ENCODE measurements at regions not wholly inside any gene's neighbourhood (a gene's known extent, or its start where the extent isn't known, plus 50 kb on each side); places are given as distances from the start of the nearest gene placed in this dataset.

DNA sequence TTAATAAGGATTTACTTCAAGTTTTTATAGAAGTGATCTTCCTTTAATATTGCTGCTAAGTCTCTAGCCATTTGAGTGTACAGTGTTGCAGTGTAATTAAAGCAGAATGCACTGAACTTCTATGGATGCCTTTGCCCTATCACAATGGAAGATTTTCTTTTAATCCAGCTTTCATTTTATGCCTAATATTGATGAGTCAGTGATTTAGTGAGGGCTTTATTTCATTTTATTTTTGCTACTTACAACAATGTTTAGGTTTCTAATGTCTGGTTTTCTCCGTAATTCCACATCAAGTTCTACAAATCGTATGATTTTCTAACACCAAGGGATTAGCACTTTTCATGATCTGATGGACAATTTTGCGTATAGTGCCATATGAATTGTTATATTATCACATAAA is 504.1 kb downstream of the PCDH11X start:
- no peak overlapping the region for H3K4me2 ChIP-seq (ENCODE audit: insufficient read depth in 1 of 2, low read depth in 2 of 2, low read length in 2 of 2)
- H3K14ac ChIP-seq (ENCODE audit: insufficient read length) = no peak overlapping the region
- no peak overlapping the region for H3K18ac ChIP-seq (ENCODE audit: extremely low read depth, low read length)
- no peak overlapping the region for H2AFZ ChIP-seq (ENCODE audit: low read length)
- H3K23me2 ChIP-seq (ENCODE audit: low read depth, low read length) = no peaks in the 10 kb centered on the region
- H3K79me2 ChIP-seq (ENCODE audit: control insufficient read depth in 1 of 2, insufficient read depth in 2 of 2, low read length in 2 of 2) = no peaks in the 10 kb centered on the region
- H2BK5ac ChIP-seq (ENCODE audit: low read depth, low read length) = no peak overlapping the region
- no peak overlapping the region for H2BK120ac ChIP-seq (replicated peaks; ENCODE audit: low read depth, low read length)
- H4K20me1 ChIP-seq (replicated peaks in 1 of 2; ENCODE audit: control insufficient read depth in 1 of 2, insufficient read depth in 2 of 2, low read length in 2 of 2) = no peaks in the 10 kb centered on the region
- no peaks in the 10 kb centered on the region for H3K27me3 ChIP-seq (replicated peaks in 1 of 4; ENCODE audit: control insufficient read depth in 3 of 4, extremely low read depth in 1 of 4, insufficient read depth in 3 of 4, low read length in 3 of 4)
- CTCF ChIA-PET (ENCODE audit: partially characterized antibody) = no interaction called here
- no peak overlapping the region for H3K27ac ChIP-seq (ENCODE audit: low read depth, low read length)
- no peak overlapping the region for H3K4ac ChIP-seq (replicated peaks; ENCODE audit: insufficient read length, low read depth, low read length)
- 91% methylated on average over 3 of the region's 3 CpGs; no CpG with 5 or more reads in 1 of the 2 experiments for WGBS, 2 experiments (ENCODE audit: extremely low coverage in 1 of 2, insufficient coverage in 1 of 2, insufficient read length in 1 of 2, insufficient replicate concordance in 2 of 2, low coverage in 1 of 2, low lambda C conversion rate in 2 of 2, missing lambda C conversion rate in 1 of 2)
- no peak overlapping the region for H3K4me3 ChIP-seq (ENCODE audit: extremely low read depth in 1 of 4, insufficient read depth in 2 of 4, low read depth in 3 of 4, low read length in 4 of 4)
- no peak overlapping the region for H2BK20ac ChIP-seq (ENCODE audit: low read length)
- FAIRE-seq (no peak), DNase-seq (ENCODE audit: low read depth in 1 of 2, low spot score in 2 of 2) (no peak)
- no peak overlapping the region for H3K56ac ChIP-seq (replicated peaks; ENCODE audit: insufficient read length, low read depth, low read length)
- no peak overlapping the region for H2BK12ac ChIP-seq (ENCODE audit: low read depth, low read length)
- no peaks in the 10 kb centered on the region for H3K79me1 ChIP-seq (ENCODE audit: low read depth, low read length)
- H3K36me3 ChIP-seq (ENCODE audit: control insufficient read depth in 2 of 4, insufficient read depth in 4 of 4, low read length in 3 of 4) = no peaks in the 10 kb centered on the region
- POLR2A ChIA-PET (ENCODE audit: partially characterized antibody) = no interaction called here
- H4K91ac ChIP-seq (replicated peaks; ENCODE audit: insufficient read length, low read length) = no peak overlapping the region
- H3K9me3 ChIP-seq (ENCODE audit: insufficient read depth in 2 of 2, low read depth in 1 of 2, low read length in 1 of 2) = 0 out of 4 replicates have a peak, but pooled peaks cover 0 to 3% of the 10 kb centered on the region in 2 experiments
- no peak overlapping the region for H4K5ac ChIP-seq (ENCODE audit: insufficient read length, low read depth, low read length)
- no peak overlapping the region for H3K9ac ChIP-seq (replicated peaks in 1 of 4; ENCODE audit: extremely low read depth in 1 of 4, low read depth in 3 of 4, low read length in 3 of 4)
- no peak overlapping the region for H2BK15ac ChIP-seq (ENCODE audit: low read length)
- H4K8ac ChIP-seq (ENCODE audit: extremely low read depth, insufficient read depth, low read length) = no peak overlapping the region
- H2AK5ac ChIP-seq (ENCODE audit: low read depth, low read length) = no peak overlapping the region
- no peak overlapping the region for H3K23ac ChIP-seq (ENCODE audit: insufficient read length)
- no peaks in the 10 kb centered on the region for H3K4me1 ChIP-seq (replicated peaks in 1 of 4; ENCODE audit: control insufficient read depth in 3 of 4, insufficient read depth in 4 of 4, low read length in 3 of 4)
- TF ChIP-seq GTF2F1 (IDR thresholded peaks at IDR 0.05; ENCODE audit: borderline replicate concordance, low read depth, low read length) = no peak
- TF ChIP-seq SRF (IDR thresholded peaks at IDR 0.05; ENCODE audit: low read depth, low read length) = no peak
- no peak for TF ChIP-seq KDM5A (IDR thresholded peaks at IDR 0.05; ENCODE audit: low read length)
- TF ChIP-seq ASH2L (IDR thresholded peaks at IDR 0.05; ENCODE audit: low read length) = no peak
- no peak for TF ChIP-seq ZNF274 (IDR thresholded peaks at IDR 0.05; ENCODE audit: borderline replicate concordance, extremely low read depth, low read length)
- TF ChIP-seq EP300 (IDR thresholded peaks at IDR 0.05; ENCODE audit: borderline replicate concordance in 1 of 2, low read depth in 2 of 2, low read length in 2 of 2) = no peak
- TF ChIP-seq RFX5 (IDR thresholded peaks at IDR 0.05; ENCODE audit: borderline replicate concordance, low read depth, low read length) = no peak
- TF ChIP-seq PHF8 (conservative IDR thresholded peaks at IDR 0.05; ENCODE audit: low read depth, low read length) = no peak
- TF ChIP-seq, protein P1, sequence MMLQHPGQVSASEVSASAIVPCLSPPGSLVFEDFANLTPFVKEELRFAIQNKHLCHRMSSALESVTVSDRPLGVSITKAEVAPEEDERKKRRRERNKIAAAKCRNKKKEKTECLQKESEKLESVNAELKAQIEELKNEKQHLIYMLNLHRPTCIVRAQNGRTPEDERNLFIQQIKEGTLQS (IDR thresholded peaks at IDR 0.05; ENCODE audit: insufficient read depth, low read depth, low read length) = no peak
- TF ChIP-seq KDM1A (IDR thresholded peaks at IDR 0.05; ENCODE audit: borderline replicate concordance, low read length) = no peak
- TF ChIP-seq JUN (IDR thresholded peaks at IDR 0.05; ENCODE audit: low read depth, low read length) = no peak
- no peak for TF ChIP-seq CHD1 (IDR thresholded peaks at IDR 0.05; ENCODE audit: low read depth, low read length)
- no peak for TF ChIP-seq SP2 (IDR thresholded peaks at IDR 0.05; ENCODE audit: low read length)
- TF ChIP-seq KDM4A (IDR thresholded peaks at IDR 0.05; ENCODE audit: low read depth, low read length, severe bottlenecking) = no peak
- no peak for TF ChIP-seq TBP (IDR thresholded peaks at IDR 0.05; ENCODE audit: low read depth, low read length)

All from H1 (cell line).